C1 segment of cervical spinal cord (tissue), 14 donors: ENCODE measurements at regions not wholly inside any gene's neighbourhood (a gene's known extent, or its start where the extent isn't known, plus 50 kb on each side); places are given as distances from the start of the nearest gene placed in this dataset.
A peak's percentile ranks its signal among the peaks of the same experiment; 100 is the strongest.
"Not testable (repeated sequence)": the region's sequence is repeated elsewhere in the genome, so short reads cannot be mapped to it uniquely, and the experiment has no call there.

Experiments
- DNase-seq, 14 donors: peaks; one replicate each; lab custom pipeline; 2025; lab: John Stamatoyannopoulos, UW

DNA sequence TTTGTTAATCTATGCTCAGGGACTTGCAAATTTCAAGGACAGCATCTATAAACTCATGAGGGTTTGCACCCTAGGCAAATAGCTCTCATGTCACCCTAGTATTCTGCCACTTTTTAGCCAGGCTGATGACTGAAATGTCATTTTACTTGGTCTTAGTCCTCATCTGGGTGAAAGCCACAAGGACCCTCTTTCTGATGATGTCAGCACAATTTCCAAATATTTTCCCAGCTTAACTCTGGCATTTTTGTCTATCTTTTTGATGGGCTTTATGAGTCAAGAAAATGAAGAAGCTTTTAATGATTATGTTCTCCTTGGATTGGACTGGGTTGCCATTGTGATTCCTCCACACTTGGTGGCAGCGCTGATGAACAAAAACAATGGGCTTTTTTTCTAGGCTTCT is 420.1 kb upstream of the BTBD3 start:
- no peak for DNase-seq

DNA sequence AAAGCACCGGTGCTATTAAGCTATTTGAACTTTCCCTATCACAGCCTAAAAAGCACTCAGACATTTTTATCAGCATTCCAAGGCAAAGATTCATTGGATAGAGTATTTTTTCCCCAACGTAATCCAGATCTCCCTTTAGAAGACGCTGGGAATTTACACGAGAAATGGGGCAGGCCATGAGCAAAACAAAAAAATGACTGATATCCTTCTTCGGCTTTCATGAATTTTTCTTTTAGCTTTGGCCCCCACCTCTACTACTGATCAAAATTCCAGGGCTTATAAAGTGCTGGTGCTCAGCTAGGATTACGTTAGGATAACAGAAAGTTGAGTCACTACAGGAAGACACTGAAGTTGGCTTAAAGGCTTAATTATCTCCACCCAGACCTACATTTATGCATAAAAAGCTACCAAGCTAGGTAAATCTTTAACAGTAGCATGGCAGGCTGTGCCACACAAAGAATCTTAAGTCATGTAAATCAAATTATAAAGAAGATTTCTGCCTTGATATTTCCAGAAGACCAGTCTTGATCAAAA is 418.5 kb upstream of the BTBD3 start:
- DNase-seq: no peak

DNA sequence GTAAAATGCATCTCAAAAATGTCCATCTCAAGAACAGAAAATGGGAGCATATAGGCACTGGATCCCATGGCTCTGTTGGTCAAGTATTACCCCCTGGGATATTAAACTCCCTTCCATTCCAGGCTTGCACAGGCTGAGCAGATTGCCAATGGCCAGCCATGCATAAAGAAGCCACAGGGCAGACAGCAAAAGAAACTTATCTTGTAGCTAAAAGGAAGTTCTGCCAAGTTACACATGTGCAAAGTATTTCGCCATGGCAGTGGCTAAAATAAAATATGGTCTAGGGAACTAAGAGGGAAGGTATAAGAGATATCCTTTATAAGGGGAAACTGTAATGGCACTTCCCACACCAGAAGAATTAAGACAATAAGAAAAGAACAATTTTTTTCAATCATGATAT is 415.6 kb upstream of the BTBD3 start:
- no peak for DNase-seq

DNA sequence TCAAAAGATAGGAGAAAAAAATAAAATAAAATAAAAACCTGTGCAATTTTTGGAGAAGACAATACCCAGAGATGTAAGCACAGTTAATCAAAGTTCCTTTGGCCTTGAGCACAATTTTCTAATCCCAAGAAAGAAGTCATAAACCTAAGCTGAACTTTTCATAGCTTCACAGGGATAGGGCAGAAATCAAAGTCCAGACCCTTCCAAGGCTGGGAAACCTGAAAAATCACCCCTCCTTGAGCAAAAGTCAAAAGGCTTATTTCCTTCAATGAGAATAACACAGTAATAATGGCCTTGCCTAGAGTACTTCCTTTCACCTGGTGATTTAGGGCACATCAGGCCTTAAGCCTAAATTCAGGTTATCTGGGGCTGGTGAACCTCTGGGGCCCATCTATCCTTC is 415.0 kb upstream of the BTBD3 start:
- DNase-seq: no peak

DNA sequence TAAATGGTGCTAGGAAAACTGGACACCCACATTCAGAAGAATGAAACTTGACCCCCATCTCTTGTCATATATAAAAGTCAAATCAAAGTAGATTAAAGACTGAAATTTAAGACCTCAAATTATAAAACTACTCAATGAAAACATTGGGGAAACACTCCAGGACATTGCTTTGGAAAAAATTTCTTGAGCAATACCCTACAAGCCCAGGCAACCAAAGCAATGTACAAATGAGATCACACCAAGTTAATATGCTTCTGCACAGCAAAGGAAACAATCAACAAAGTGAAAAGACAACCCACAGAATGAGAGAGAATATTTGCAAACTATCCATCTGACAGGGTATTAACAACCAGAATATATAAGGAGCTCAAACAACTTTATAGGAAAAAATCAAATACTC is 407.9 kb upstream of the BTBD3 start:
- no peak for DNase-seq

DNA sequence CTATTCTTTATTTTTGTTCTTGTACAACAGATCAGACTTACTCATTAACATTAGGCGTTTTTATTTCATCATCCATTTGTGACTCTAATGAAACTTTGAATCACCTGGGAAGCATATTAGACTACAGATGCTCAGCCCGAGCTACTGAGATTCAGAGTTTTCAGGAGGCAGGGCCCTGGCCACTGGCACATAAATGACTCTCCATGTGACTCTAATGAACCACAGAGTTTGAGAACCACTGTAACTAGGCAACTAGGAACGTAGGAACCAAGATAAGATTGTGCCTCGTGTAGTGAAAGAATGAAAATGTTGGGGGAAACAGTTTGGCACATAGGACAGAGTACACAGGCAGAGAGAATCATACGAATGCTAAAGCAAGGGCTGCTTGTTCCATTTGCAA is 405.9 kb upstream of the BTBD3 start:
- no peak for DNase-seq

DNA sequence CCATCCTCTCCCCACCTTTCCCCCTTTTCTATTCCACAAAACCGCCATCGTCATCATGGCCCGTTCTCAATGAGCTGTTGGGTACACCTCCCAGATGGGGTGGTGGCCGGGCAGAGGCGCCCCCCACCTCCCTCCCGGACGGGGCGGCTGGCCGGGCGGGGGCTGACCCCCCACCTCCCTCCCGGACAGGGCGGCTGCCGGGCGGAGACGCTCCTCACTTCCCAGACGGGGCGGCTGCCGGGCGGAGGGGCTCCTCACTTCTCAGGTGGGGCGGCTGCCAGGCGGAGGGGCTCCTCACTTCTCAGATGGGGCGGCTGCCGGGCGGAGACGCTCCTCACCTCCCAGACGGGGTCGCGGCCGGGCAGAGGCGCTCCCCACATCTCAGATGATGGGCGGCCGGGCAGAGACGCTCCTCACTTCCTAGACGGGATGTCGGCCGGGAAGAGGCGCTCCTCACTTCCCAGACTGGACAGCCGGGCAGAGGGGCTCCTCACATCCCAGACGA is 404.4 kb upstream of the BTBD3 start:
- DNase-seq: not testable (repeated sequence)

DNA sequence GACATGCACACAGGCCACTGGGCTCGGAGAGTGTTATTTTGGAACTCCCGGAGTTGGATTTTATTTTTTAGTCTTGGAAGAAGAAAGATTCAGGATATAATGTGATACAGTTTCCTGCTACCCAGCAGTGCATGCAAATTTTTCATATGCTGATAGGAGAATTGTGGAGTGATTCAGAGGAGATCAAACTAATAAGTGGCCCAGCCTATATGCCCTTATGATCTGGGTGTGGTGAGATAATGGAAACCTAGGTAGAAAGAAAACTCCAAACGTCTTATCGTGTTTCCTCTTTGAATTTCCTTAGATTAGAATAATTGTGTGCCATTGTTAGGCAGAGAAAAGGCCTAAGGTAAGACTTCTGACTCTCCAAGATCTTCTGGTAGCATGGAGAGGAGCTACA is 401.2 kb upstream of the BTBD3 start:
- no peak for DNase-seq

DNA sequence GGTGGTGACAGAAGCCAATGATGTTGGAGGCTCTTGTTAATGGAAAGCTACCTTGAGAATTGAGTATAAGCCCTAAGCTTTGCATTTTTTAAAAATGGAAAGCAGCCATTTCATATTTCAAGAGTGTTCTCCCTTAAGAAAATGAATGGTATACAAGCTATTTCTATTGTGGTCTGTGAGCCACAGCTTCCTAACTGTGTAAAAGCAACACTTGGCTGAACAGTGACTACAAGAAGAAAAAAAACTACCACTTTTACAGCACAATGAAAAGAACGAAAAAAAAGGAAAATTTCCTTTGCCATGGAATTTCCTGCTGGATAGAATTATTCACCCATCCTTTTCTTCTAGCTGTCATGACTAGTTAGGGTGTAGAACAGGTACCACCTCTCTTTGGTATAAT is 397.1 kb upstream of the BTBD3 start:
- no peak for DNase-seq

DNA sequence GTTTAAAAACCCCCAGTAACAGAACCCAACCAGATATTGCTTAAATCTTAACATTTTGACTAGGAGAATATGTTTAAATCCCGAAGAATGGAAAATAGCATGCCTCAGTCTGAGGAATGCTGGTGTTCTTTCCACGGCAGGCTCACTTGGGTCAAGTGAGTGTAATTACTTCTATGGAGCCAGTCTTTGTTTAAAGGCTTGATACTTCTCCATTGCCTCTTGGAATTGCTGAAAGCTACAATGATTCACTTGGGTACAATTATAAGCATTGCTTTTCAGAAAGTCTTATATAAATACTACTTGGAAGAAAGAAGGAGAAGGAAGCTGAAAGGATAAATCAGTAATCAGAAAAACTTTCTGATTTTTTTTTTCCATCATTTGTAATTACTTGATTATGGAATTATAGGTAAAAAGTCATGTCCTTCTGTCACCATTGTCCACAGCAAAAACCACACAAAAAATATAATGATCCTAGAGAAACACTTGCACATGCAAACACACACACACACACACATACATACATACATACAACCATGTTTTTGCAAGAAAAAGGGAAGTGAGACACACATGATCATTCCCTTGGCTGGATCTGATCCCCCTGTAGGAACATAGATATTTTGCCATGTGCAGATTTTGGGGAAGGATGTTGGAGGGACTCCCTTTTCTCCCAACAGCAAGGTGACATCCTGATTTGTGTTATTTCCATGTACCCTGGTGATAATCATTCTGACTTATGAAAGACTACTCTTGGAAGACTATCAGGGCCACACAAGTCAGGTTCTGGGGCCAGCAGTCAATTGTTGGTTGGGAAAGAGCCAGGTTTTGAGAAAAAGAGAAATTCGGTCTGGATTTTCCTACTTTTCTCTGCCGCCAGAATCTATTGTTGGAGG is 396.0 kb upstream of the BTBD3 start:
- no peak for DNase-seq

DNA sequence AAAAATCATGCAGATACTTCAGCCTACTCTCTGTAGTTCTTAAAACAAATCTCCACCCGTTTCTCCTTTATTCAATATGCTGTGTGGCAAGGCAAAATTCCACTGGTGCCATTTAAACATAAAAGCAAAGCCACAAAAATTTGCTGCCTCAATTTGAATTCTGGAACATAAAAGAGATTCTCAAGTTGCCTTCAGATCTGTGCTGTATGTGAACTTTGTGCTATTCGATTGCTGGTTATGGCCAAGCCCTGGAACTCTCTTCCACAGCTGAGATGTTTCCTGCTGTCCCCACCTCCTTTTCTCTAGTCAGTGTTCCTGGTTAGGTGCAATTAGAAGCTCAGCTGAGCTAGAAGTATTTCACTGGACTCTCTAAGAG is 395.3 kb upstream of the BTBD3 start:
- DNase-seq: no peak

DNA sequence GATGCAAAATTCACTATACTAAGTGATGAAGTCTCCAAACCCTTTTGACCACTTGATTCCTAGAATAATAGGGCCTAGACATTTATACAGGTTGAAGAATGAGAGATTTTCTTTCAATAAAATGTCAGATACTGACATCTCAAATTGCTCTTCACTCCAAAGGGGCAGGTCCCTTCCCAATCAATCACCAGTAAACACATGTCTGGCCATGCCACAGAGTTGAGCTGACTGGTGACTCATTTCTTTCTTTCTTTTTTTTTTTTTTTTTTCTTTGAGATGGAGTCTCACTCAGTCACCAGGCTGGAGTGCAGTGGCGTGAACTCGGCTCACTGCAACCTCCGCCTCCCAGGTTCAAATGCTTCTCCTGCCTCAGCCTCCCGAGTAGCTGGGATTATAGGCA is 388.6 kb upstream of the BTBD3 start:
- no peak for DNase-seq

DNA sequence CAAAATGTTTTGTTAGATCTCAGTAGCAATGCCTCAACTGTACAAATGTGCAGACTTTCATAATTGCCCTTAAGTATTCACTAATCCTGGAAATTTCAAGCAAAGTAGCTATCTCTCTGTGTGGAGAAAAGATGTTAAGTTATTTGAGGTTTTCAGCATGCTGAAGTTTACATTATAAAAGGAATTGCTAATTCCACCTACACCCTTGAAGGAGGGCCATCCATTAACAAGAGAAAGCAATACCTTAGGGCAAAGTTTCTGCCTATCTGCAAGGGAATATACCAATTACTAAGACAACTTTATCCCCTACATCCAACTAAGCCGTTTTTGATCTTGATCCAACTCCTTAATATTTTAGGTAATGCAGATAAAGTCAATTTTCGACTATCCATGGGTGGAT is 380.7 kb upstream of the BTBD3 start:
- no peak for DNase-seq

DNA sequence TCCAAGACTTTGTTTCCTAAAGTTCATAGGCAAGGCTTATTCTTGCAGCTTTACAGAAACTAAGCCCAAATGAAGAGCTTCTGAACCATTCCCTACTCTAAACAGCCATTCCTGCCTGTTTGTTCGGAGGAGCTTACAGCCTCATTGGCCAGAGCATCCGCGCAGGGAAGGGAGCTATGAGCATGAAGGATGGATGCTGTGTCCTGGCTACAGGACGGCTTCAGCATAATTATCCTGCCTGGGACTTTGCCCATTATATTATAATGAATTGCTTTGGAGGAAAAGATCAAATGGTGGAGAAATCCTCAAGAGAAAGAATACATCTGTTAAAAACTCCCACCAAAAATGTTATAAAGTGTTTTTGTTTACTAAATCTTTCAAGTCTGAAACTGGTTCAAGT is 378.2 kb upstream of the BTBD3 start:
- no peak for DNase-seq

DNA sequence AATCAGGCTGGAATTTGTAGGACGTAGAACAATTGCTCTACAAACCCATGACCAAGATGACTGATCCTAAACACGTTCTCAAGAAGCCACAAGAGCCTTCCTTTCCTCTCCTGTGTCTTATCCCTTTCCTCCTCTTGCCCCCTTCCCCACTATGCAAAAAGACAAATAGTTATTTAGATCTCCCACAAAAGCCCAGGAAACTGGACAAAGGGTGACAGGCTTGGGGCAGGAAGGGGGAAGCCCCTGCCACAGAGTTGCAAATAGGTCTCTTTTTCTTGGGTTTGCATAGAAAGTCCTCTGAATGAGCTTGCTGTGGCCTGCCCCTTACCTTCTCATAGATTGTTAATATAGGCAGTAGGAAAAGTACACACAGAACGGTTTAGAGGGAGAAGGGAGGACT is 377.1 kb upstream of the BTBD3 start:
- DNase-seq: no peak

DNA sequence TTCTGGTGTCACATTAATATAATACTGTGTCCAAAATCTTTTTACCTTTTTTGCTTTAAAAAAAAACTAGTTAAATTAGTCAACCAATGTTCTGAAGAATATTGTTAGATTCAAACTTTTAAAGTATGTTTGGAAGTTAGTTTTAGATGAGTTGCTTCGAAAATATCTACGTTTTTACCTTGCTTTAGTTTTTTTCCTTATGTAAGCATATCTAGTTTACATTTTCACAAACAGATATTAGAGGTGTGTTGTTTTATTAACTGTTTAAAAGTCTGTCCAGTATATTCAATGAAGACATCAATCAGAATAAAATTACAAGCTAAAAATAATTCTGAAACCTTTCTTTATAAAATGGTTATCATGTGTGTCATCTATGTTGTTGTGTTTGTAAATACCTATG is 375.0 kb upstream of the BTBD3 start:
- DNase-seq: no peak

DNA sequence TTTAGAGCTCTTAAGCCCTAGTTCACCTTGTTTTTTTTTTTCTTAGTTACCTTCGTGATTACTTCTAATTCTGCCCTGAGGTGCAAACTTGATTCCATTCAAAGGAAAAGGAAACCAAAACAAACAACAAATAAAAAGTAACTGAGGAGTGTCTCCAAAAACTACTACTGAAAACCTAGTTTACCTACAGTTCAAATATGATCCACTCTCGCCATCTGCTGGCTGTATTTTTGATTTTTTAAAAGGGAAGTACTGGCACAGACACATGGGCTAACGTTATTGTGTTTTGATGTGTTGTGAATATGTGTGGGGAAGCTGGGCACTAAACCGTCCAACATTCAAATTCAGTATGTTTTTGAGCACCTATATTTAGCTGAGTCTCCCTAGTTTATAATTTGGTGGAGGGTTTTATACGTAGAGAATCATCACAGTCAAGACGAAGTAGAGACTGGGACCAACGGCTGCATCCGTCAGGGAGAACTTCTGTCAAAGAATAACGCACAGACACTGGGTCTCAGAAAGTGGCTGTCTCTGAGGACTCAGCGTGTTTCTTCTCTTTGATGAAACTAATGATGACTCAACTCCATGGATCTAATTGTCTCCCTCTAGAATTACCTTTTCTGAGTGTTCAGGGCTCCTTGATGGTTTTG is 373.5 kb upstream of the BTBD3 start:
- DNase-seq: peak in 3 of 14 donors; percentile 8 to 27 (median 10)

DNA sequence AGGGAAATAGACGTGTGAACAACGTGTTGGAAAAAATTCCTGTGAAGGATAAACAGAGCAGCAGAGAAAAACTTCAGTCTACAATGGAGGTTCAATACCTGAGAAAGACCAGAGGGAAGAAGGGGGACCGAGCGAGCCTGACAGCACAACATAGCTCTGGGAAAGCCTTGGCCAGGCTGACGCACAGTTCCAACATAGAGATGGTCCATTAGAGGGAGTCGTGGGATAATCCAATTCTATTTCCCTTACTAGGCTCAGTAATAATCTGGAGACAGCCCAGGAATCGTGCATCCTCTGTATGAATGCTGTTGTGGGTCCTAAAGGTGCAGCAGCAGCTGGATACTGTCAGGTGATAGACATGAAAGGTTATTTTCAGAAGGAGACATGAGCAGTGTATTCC is 370.8 kb upstream of the BTBD3 start:
- DNase-seq: no peak

DNA sequence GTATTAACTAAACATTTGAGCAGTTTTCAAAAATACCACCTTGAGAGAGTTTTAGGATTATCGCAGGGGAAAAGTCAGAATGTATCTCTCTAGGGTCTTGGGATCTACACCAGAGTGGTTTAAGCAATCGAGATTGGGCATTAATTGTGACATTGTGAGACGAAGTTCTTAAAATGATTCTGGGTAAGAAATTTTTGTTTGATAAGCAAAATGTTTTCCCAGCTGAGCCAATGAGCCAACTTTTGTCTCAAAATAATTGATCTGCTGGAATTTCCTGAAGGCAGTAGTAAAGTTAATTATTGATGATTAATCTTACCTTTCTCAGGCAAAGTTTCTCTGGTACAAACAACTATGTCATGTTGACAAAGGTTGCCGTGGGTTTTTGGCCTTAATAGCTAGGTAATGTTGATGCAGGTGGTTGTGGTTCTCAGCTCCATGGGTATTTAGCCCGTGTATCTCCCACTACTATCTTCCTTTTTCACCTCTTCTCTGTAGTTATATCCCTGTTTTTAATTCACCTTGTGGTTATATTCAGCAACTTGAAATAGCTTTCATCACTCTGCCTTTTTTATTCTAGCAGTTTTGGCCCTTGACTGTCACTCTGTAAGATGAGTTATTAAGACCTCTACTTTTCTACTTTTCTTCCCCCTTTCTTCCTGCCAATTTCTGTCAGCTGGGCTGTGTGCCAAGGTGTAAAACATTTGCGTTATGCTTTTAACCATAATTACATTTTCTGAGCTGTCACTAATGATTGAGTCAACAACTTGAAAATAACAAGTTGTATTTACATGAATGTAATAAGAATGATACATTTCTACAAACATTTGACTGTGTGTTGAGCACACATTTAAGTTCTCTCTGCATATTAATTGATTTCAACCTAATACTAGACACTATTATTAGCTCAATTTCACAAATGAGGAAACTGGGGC is 368.3 kb upstream of the BTBD3 start:
- no peak for DNase-seq

DNA sequence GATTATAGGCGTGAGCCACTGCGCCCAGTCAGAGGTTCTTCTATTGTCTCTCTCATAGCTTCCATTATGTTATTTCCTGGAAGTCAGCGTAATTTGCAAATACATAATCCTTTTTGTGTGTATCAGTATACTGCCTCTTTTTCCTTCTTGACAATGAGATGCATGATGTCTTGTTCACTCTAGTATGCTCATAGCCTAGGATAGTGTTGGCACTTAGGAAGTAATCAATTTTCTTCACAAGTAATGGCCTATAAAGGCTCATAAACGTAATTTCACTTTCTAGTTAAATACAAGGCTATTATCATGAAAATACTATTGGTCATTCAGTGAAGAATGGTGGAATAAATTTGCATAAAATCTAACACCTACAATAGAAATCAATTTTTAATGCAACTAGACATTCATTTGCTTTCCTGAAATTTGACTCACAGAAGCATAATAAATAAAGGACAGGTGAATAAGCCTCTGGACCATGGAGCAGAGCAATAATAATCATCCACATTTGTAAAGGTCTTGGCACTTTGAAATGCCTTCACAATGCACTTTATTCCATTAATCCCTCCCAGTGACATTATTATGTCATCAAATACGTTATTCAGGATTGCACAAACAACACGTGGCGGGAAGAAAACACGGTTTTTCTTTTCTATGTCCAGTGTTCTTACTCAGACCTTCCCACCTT is 366.9 kb upstream of the BTBD3 start:
- DNase-seq: no peak

DNA sequence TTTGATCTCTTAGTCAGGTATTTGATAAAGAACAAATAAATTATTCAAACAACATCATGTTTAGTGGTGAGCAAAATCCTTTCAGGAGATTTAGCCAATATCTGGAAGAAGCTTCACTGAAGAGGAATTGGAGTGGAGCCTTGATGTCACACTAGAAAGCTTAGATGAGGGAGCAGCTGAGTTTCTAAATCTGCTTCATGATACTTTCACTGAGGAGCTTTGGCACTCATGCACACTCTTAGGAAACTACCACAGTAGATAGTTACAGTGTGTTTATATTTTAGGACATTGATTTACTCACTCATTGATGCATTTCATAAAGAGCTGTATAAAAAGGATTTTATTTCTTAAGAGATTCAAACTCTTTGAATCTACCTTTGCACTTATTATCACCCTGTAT is 366.2 kb upstream of the BTBD3 start:
- no peak for DNase-seq
